Embryonic facial prominence (tissue), 1 donor: ENCODE measurements at regions not wholly inside any gene's neighbourhood (a gene's known extent, or its start where the extent isn't known, plus 50 kb on each side); places are given as distances from the start of the nearest gene placed in this dataset.
"Not testable (repeated sequence)": the region's sequence is repeated elsewhere in the genome, so short reads cannot be mapped to it uniquely, and the experiment has no call there.

ENCODE experiments used
- DNase-seq: peaks from one replicate; pipeline ENCODE4 v3.0.0-alpha.2; 2016; ENCODE audit errors: extremely low spot score

- DNase-seq, result no peak
Observed at GRCh38 chr6:141095308-141095707, 1037.4 kb upstream of the GJE1 start.

GRCh38 chr6:141088171-141088570, 1044.6 kb upstream of the GJE1 start:
- DNase-seq, result no peak

GRCh38 chr6:141077355-141078333, 1055.1 kb upstream of the GJE1 start:
- DNase-seq, result no peak

GRCh38 chr6:141057761-141058160, 1075.0 kb upstream of the GJE1 start:
- DNase-seq, result no peak

GRCh38 chr6:141056945-141057625, 1075.6 kb upstream of the GJE1 start:
- no peak for DNase-seq

- no peak for DNase-seq
Observed at GRCh38 chr6:141050471-141050870, 1082.3 kb upstream of the GJE1 start.

GRCh38 chr6:141048451-141048850, 1084.3 kb upstream of the GJE1 start:
- DNase-seq, result no peak

- not testable (repeated sequence) for DNase-seq
Observed at GRCh38 chr6:141046496-141046895, 1086.2 kb upstream of the GJE1 start.

GRCh38 chr6:141041596-141042087, 1091.1 kb upstream of the GJE1 start:
- no peak for DNase-seq

- no peak for DNase-seq
Observed at GRCh38 chr6:141035312-141036200, 1097.2 kb upstream of the GJE1 start.

GRCh38 chr6:141033101-141033500, 1099.6 kb upstream of the GJE1 start:
- no peak for DNase-seq

- no peak for DNase-seq
Observed at GRCh38 chr6:141029908-141030307, 1102.8 kb upstream of the GJE1 start.

GRCh38 chr6:141028791-141029280, 1103.9 kb upstream of the GJE1 start:
- DNase-seq, result no peak

- DNase-seq, result no peak
Observed at GRCh38 chr6:141026504-141026903, 1106.2 kb upstream of the GJE1 start.

GRCh38 chr6:141024526-141024925, 1108.2 kb upstream of the GJE1 start:
- DNase-seq, result no peak

- no peak for DNase-seq
Observed at GRCh38 chr6:141017941-141018340, 1114.8 kb upstream of the GJE1 start.

- no peak for DNase-seq
Observed at GRCh38 chr6:141000917-141001316, 1131.8 kb upstream of the GJE1 start.

GRCh38 chr6:140993515-140993914, 1139.2 kb upstream of the GJE1 start:
- no peak for DNase-seq

GRCh38 chr6:140992678-140993077, 1140.0 kb upstream of the GJE1 start:
- DNase-seq, result no peak

- DNase-seq, result no peak
Observed at GRCh38 chr6:140988780-140989179, 1143.9 kb upstream of the GJE1 start.

GRCh38 chr6:140987364-140988155, 1145.2 kb upstream of the GJE1 start:
- DNase-seq, result no peak
